ENCODE measurements at regions not wholly inside any gene's neighbourhood (a gene's known extent, or its start where the extent isn't known, plus 50 kb on each side); places are given as distances from the start of the nearest gene placed in this dataset.

- TF ChIP-seq CTCF (IDR thresholded peaks at IDR 0.05) (no peak), POLR2A (IDR thresholded peaks at IDR 0.05) (no peak)
Measured at GRCh38 chr17:12195418-12195817, 174.7 kb downstream of the MAP2K4 start.
